Body of pancreas (tissue), 4 donors: ENCODE measurements at regions not wholly inside any gene's neighbourhood (a gene's known extent, or its start where the extent isn't known, plus 50 kb on each side); places are given as distances from the start of the nearest gene placed in this dataset.

Experiments
- CTCF ChIP-seq, 7 experiments: fragments of 450-650 bp in 4 of 7; fragments of 200-600 bp in 3 of 7; sonication (generic) in 3 of 7; IDR thresholded peaks; one replicate each; pipeline ENCODE4 v1.5.1; 2016 to 2019; ENCODE audit warnings: antibody characterized with exemption in 7 of 7
- POLR2A ChIP-seq, 3 donors: fragments of 450-650 bp; IDR thresholded peaks; one replicate each; pipeline ENCODE4 v1.6.1; 2016; ENCODE audit warnings: antibody characterized with exemption in 3 of 3, mild to moderate bottlenecking in 2 of 3

GRCh38 chr12:92369636-92370035, 224.0 kb upstream of the BTG1 start:
- TF ChIP-seq CTCF (IDR thresholded peaks at IDR 0.05) = no peak
- no peak for TF ChIP-seq POLR2A (IDR thresholded peaks at IDR 0.05)
